ENCODE measurements at regions not wholly inside any gene's neighbourhood (a gene's known extent, or its start where the extent isn't known, plus 50 kb on each side); places are given as distances from the start of the nearest gene placed in this dataset.

- POLR2A ChIA-PET: no interaction called here
- CTCF ChIA-PET: no interaction called here
Observed at GRCh38 chr1:82318921-82319320, 518.2 kb downstream of the ADGRL2 start.

DNA sequence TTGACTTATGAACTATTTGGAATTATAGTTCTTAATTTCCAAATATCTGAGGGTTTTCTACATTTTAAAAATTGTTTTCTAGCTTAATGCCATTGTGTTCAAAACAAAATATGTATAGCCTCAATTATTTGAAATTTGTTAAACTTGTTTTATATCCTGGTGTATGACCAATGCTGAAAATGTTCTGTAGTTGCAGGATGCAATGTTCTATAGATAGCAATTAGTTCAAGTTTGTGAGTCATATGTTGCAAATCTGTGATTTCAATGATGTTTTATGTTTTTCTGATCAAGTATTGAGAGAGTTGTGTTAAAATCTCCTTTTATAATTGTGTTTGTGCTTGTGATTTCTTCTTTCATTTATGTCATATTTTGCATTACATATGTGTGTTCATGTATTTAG, 517.5 kb downstream of the ADGRL2 start:
- POLR2A ChIA-PET: no interaction called here
- CTCF ChIA-PET: no interaction called here

DNA sequence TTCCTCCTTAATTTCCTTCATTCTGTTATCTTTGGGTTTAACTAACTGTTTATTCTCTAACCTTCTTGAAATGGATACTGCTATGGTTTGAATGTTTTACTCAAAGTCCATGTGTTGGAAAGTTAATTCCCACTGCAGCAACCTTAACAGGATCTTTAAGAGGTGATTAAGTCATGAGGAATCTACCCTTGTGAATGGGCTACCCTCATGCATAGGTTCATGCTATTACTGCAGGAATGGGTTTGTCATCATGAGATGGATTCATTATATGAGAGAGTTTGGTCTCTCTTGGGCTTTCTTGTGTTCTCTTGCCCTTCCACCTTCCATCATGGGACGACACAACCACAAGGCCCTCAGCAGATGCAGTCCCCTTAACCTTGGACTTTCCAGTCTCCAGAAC, 516.9 kb downstream of the ADGRL2 start:
- POLR2A ChIA-PET: no interaction called here
- CTCF ChIA-PET: no interaction called here

- ChIA-PET POLR2A (no interaction called here), CTCF (no interaction called here)
Observed at GRCh38 chr1:82299656-82300055, 498.9 kb downstream of the ADGRL2 start.

DNA sequence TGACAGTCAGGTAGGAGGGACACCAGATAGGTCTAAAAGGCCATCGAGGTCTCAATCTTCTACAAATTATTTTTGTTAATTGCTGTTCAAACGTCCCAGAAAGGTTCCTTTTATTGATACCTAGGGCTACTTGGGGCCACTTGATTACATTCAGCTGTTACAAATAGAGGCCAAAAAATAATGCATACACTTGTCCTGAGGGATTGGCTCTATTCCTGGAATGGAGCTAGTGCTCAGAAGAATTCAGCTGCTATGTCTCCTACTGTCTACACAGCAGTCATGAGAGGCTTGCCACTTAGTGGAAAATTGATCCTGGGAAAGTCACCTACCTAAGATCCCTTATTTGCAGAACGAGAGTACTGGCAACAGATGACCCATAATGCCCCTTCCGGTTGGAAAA, 498.3 kb downstream of the ADGRL2 start:
- ChIA-PET CTCF (no interaction called here), POLR2A (no interaction called here)

DNA sequence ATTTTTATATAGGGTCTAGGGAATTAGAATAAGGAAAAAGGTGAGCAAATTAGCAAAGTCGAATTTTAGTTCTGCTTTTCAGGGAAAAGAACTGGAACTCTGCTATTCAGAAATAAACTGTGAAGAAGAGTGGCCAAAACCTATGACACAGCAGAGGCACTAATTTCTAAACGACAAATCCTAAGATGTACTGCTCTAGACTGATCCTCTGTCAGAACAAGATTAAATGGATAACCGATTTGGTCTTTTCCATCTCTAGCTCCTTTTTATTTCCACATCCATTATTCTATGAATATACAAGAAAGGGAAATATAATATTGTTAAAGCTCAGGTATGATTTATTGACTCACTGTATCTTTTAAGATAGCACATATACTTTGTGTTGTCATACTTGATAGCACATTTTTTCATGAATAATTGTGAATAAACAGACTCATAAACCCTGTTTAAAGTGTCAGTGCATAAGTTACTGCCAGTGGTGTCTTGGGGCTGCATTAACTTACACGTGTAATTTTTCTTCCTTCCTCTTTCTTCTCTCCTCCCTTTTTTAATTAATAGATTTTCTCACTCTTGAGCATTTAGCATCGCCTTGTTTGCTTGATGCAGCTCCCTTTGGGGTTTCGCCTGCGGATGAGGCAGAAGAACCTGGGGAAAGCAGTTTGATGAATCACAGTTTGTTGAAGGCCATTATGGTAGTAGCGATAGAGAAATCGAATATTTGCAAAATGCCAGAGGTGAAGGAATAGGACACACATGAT, 496.6 kb downstream of the ADGRL2 start:
- ChIA-PET POLR2A (no interaction called here), CTCF (no interaction called here)

GRCh38 chr1:82287556-82287955, 486.8 kb downstream of the ADGRL2 start:
- POLR2A ChIA-PET: no interaction called here
- CTCF ChIA-PET: no interaction called here

- ChIA-PET POLR2A (no interaction called here), CTCF (no interaction called here)
Observed at GRCh38 chr1:82284213-82284612, 483.5 kb downstream of the ADGRL2 start.

DNA sequence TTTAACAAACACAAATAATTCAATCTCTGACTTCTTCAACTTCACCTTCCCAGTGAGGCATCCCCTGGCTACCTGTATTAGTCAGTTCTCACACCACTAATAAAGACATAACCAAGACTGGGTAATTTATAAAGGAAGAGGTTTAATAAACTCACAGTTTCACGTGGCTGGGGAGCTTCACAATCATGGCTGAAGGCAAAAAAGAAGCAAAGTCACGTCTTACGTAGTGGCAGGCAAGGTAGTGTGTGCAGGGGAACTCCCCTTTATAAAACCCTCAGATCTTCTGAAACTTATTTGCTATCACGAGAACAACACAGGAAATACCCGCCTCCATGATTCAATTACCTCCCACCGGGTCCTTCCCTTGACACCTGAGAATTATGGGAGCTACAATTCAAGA, 478.5 kb downstream of the ADGRL2 start:
- POLR2A ChIA-PET: no interaction called here
- CTCF ChIA-PET: interaction anchor here (0.6 kb wide), 2 partner anchors 768 to 1264 kb away, joined by 3 read pairs; no protein-coding TSS in a partner anchor

DNA sequence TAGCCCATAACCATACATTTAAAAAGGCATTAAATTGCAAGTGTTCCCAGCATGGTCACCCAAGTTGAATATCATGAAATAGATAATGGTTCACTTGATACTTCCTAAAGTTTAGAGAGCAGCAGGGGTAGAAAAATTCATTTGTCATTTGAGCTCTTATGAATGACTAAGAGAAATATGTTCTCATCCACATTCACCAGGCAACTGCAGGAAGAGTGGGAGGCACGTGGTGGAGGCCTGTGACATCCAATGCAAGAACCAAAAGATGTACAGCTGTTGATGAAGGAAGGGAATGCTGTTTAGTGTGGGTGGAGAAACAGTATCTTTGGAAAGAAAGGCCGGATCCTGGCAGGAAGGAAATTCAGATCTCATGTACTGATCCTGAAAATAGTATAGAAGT, 473.1 kb downstream of the ADGRL2 start:
- POLR2A ChIA-PET: no interaction called here
- CTCF ChIA-PET: no interaction called here

DNA sequence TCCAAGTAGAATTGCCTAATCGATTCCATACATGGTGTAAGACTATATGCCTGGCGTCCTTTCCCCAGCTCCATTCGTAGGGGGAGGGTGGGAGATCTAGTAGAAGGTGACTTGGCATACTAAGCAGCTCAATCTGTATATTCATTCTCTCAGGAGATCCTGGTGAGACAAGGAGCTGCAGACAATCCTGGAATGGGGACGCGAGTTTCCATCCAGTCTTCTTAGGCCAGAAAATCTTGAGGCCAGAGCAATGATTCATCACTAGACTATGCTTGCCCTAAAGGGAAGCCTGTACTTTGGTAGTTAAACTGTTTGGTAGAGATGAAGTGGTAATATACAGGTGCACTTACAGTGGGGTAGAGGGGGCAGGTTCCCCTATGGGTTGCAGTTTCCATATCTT, 468.7 kb downstream of the ADGRL2 start:
- ChIA-PET CTCF (no interaction called here), POLR2A (no interaction called here)

GRCh38 chr1:82268826-82269225, 468.1 kb downstream of the ADGRL2 start:
- POLR2A ChIA-PET: no interaction called here
- CTCF ChIA-PET: no interaction called here

GRCh38 chr1:82266351-82266750, 465.6 kb downstream of the ADGRL2 start:
- ChIA-PET POLR2A (no interaction called here), CTCF (no interaction called here)

DNA sequence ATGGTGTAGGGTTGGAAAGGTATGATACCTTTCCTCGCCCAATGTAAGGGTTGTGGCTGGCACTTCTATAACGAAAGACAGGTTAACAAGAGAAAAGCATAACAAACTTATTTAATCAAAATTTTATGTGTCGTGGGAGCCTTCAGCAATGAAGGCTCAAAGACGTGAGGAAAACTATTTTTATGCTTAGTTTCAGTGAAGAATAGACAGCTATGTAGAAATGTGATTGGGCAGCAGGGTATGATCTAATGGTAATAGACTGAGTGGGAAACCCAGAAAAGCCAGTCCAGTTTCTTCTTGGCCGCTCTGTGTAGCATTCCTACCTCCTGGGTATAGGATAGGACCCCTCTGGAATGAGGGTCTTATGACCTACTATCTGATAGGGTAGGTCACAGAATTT, 464.7 kb downstream of the ADGRL2 start:
- ChIA-PET CTCF (no interaction called here), POLR2A (no interaction called here)

- CTCF ChIA-PET: no interaction called here
- POLR2A ChIA-PET: no interaction called here
Observed at GRCh38 chr1:82264802-82265201, 464.1 kb downstream of the ADGRL2 start.

- CTCF ChIA-PET: no interaction called here
- POLR2A ChIA-PET: no interaction called here
Observed at GRCh38 chr1:82263396-82263795, 462.7 kb downstream of the ADGRL2 start.

DNA sequence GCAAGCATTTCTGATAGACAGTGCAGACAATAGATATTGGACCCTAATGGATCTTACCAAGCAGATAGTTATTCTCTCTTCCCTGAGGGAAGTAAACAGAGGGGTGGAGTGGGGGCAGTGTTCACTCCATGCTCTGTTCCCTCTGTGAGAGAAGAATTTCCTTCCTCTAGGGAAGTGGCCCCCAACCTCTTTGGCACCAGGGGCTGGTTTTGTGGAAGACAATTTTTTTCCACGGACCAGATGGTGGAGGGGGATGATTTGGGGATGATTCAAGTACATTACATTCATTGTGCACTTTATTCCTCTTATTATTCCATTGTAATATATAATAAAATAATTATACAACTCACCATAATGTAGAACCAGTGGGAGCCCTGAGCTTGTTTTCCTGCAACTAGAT, 459.9 kb downstream of the ADGRL2 start:
- ChIA-PET POLR2A (no interaction called here), CTCF (no interaction called here)

DNA sequence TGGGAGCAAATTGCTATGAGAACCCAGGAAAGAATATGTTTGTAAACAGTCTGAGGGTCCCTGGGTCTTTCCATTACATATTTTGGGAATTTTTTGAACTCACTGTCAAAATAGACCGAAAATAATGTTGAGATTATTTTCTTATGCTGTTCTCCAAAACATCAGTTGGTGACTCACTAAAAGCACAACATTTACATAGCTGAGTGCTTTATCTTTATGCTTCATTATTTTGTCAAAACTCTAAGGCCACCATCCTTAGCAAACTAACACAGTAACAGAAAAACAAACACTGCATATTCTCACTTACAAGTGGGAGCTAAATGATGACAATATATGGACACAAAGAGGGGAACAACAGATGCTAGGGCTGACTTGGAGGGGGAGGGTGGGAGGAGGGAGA, 459.3 kb downstream of the ADGRL2 start:
- CTCF ChIA-PET: no interaction called here
- POLR2A ChIA-PET: no interaction called here

DNA sequence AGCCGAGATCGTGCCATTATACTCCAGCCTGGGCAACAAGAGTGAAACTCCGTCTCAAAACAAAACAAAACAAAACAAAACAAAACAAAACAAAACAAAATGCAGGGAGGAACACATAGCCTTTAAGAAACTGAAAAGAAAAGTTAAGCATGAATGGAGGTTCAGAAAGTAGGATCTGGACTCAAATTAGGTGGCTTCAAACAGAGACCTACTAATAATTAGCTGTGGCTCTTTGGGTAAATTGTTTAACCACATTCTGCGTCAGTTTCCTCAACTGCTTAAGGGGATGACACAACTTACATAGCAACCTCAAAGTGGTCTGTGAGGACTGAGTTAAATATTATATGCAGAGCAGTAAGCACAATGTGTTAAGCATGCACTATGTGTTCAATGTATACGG, 458.2 kb downstream of the ADGRL2 start:
- ChIA-PET CTCF (no interaction called here), POLR2A (no interaction called here)

DNA sequence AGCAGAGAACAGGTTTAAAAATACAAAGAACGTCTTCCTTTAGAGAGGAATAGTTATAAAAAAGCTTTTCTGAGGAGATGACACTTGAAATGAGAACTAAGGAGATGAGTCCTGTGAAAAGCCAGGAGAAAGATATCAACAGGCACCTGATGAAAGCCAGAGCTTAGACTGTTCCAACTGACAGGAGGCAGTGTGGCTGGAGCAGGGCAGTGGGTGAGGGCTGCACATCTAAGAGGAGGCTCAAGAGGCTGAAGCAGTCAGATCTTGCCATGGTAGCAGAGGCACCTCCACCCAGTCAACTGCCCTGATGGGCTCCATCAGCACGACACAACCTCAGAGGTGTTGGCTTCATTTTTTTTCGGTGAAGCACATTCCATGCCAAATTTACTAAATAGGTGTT, 445.3 kb downstream of the ADGRL2 start:
- ChIA-PET POLR2A (no interaction called here), CTCF (no interaction called here)

GRCh38 chr1:82245345-82246014, 444.7 kb downstream of the ADGRL2 start:
- ChIA-PET POLR2A (no interaction called here), CTCF (no interaction called here)

DNA sequence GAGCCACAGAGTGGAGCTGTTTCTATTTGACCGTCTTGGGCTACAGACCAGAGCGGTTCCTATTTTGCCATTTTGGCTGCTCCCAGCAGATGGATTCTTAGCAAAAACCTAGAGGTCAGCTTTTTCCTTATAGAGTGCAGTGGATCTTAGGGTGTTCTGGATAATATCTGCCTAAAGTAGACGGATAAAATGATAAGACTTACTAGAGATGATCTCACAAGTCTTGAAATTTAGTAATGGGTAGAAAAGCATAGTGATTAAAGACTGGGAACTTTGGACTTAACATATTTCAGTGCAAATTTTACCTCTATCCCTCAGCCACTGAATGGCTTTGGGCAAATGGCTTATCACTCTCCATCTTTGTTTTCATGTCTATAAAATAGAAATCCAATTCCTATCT, 439.8 kb downstream of the ADGRL2 start:
- ChIA-PET POLR2A (no interaction called here), CTCF (no interaction called here)
